Peyer's patch (tissue), 4 donors: ENCODE measurements at regions not wholly inside any gene's neighbourhood (a gene's known extent, or its start where the extent isn't known, plus 50 kb on each side); places are given as distances from the start of the nearest gene placed in this dataset.

Source experiments
- POLR2A ChIP-seq, 2 donors: fragments of 450-650 bp; IDR thresholded peaks; one replicate each; pipeline ENCODE4 v1.5.1; 2017; ENCODE audit warnings: antibody characterized with exemption in 2 of 2, mild to moderate bottlenecking in 2 of 2, moderate library complexity in 2 of 2
- TF ChIP-seq, protein P1 (sequence below), 6 experiments: fragments of 450-650 bp in 4 of 6; fragments of 200-600 bp in 2 of 6; sonication (generic) in 1 of 6; IDR thresholded peaks; one replicate each; pipeline ENCODE4 v1.5.1; 2017 to 2019; ENCODE audit warnings: antibody characterized with exemption in 6 of 6, mild to moderate bottlenecking in 3 of 6, moderate library complexity in 1 of 6

- TF ChIP-seq POLR2A (IDR thresholded peaks at IDR 0.05) = no peak
- TF ChIP-seq, protein P1, sequence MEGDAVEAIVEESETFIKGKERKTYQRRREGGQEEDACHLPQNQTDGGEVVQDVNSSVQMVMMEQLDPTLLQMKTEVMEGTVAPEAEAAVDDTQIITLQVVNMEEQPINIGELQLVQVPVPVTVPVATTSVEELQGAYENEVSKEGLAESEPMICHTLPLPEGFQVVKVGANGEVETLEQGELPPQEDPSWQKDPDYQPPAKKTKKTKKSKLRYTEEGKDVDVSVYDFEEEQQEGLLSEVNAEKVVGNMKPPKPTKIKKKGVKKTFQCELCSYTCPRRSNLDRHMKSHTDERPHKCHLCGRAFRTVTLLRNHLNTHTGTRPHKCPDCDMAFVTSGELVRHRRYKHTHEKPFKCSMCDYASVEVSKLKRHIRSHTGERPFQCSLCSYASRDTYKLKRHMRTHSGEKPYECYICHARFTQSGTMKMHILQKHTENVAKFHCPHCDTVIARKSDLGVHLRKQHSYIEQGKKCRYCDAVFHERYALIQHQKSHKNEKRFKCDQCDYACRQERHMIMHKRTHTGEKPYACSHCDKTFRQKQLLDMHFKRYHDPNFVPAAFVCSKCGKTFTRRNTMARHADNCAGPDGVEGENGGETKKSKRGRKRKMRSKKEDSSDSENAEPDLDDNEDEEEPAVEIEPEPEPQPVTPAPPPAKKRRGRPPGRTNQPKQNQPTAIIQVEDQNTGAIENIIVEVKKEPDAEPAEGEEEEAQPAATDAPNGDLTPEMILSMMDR (IDR thresholded peaks at IDR 0.05) = no peak
Observed at GRCh38 chr4:96593422-96593821, 753.5 kb downstream of the PDHA2 start.
